ENCODE measurements at regions not wholly inside any gene's neighbourhood (a gene's known extent, or its start where the extent isn't known, plus 50 kb on each side); places are given as distances from the start of the nearest gene placed in this dataset.
A peak's percentile ranks its signal among the peaks of the same experiment; 100 is the strongest.

DNA sequence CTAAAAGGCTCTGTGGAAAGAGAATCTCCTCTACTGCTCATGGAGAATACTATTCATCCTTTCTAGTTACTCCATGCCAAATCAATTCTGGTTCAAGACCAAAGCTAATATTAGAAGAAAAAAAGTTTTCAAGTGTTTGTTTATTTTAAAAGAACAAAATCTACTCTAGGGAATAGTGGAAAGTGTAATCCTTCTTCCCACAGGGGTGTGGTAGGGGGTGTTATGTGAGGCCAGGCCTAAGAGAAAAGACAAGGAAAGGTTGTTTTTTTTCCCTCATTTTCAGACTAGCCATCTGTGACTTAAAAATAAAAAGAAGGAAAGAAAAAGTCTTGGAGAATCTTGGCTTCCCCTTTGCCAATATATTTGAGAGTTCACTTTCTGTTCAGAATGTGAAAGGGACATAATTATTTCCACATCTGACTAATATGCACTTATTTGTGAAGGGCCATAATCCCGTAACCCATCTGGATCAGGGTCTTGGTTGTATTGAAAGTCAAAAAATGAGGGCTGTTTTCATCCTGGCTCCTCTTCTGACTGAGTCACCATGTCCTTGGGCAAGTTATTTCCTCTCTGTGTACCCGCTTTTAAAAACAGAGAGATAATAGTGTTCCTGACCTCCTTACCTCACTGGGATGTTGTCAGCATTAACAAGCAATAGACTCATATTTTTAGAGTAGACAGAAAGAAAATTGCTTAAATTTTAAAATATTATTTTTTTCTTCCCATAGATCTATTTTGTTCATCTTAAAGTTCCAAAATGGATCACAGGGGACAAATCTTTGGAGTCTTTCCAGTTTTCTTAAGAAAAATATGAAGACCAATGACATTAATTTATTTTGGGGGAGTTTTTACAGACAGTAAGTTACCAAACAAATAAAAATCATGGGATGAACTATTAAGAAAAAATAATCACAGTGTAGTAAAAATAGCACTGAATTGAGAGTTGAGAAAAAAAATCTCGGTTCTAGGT lies 233.7 kb downstream of the IBTK start:
- DNase-seq (ENCODE audit: low spot score): no peak

DNA sequence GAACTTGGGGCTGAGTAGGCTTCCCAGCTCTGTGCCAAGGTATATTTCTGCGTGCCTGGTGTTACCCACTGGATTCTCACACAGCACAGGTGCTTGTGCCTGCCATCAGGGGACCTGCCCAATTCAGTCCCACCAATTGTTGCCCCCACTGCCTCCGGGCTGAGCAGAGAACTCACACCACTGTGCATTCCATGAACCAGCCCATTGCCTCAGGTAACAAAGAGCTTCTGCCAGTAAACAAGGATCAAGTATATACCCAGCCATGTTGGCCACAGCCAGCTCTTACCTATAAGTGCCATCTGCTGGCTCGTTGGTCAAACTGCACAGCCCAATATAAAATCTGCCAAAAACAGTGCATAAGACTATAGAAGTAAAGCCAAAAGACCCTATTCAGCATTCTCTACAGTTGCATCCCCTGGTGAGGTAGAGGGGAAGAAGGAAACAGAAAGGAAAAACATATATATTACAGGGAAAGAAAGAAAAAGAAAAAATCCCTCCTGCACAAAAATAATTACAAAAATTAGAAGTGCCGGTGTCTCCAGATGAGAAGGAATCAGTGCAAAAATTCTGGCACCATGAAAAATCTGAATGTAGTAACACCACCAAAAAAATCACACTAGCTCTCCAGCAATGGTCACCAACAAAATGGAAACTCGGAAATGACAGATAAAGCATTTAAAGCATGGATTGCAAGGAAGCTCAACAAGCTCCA lies 241.4 kb downstream of the IBTK start:
- DNase-seq (ENCODE audit: low spot score): no peak

DNA sequence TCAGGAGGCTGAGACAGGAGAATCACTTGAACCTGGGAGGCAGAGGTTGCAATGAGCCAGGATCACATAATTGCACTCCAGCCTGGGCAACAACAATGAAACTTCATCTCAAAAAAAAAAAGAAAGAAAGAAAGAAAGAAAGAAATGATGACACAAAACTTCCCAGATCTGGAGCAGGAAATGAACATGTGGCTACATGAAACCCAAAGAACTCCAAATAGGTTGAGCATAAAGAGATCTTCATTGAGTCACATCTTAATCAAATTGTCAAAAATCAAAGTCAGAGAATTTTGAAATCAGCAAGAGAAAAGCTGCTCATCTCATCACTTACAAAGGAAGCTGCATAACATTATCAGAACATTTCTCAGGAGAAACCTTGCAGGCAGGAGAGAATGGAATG lies 247.0 kb downstream of the IBTK start:
- DNase-seq (ENCODE audit: low spot score): no peak

DNA sequence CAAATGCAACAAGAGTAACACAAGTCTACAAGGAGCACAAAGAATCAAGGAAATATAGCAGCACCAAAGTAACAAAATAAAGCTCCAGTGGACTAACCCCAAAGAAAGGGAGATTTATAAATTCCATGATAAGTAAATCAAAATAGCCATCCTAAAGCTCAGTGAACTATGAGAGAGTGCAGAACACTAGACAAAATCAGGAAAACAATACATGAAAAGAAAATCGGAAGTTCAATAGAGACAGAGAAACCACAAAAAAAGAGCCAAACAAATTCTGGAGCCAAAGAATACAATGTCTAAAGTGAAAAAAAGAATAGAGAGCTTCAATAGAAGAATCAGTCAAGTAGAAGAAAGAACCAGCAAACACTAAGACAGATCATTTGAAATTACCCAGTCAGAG lies 247.3 kb upstream of the TENT5A start:
- no peak for DNase-seq (ENCODE audit: low spot score)

DNA sequence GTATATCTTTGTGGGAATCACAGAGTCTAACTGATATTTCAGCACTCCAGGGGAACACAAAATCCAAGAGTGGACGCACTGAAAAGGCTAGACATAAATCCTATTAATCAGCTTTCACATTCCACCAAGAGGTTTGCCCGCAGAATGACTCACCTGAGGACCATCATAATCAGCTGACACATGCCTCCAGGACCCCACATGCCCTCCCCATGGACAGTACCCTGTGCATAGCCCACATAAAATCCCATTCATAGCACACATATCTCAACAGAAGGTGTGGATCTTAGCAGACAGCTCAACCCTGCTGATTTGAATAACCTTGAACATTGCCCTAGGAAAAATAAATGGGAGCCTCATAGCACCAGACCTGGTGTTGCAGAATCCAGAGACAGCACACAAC lies 246.8 kb upstream of the TENT5A start:
- no peak for DNase-seq (ENCODE audit: low spot score)

DNA sequence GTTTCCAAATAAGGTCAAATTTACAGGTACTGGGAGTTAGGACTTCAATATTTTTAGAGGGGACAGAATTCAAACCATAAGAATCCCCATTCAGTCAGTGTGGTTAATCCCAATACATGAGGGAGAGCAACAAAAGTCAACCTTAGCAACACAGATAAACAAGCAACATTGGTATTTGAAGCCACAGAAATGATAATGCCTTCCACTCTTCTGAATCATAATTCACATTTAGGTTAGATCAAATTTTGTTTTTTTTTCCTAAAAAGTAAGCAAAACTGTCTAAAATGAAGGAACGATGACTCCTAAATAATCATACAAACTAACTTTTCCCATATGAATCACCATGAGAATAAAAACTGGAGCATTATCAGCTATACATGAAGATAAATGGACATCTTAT lies 246.0 kb upstream of the TENT5A start:
- DNase-seq (ENCODE audit: low spot score): no peak

DNA sequence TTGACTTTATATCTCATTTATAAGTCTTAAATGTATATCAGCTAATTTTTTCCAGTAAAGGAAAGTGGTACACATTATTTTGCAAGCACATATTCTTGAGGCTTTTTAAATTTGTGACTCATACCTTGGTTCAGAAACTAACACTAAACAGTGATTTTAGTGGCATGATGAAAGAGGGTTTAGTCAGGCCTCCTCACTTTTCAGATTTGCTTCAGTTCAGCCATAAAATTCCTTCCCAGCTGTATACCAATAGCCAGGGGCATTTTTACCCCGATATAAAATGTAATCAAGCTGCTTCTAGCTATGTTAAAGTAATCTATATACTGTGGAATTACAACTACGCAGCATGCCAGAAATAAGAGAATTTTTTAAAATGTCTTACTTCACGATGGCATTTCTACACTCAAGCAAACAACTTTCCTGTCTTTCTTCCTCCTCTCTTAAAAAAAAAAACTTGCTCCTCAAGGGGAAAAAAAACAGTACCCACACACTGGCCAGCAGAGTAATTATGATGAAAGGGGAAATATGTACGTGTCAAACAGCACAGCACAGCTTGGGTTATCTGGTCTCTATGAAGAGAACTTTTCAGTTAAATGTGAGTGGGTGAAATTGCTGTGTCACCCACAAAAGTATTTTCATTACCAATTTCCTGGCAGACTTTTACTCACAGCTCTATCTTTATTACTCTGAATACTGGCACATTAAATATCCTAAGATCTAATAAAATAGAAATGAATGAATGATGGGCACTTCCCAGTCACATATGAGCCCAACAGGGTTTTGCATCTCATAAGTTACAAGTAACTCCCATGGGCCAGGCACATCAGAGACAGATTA lies 244.8 kb upstream of the TENT5A start:
- no peak for DNase-seq (ENCODE audit: low spot score)

DNA sequence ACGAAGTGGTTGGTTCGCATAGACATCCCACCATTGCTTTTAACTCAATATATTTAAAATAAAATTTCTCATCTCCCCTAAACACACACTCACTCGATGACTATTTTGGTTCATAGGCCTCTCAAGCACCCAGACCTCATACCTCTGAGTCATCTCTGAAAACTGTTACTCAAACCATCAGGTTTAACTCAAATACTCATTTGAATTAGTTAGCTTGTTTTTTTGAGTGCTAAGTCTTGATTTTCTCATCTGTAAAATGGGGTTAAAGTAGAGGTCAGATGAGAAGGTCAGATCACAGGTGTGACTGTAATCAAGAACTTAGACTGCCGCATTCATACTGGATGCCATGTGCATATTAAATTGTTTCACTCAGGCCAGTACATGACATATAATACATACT lies 243.9 kb upstream of the TENT5A start:
- no peak for DNase-seq (ENCODE audit: low spot score)

DNA sequence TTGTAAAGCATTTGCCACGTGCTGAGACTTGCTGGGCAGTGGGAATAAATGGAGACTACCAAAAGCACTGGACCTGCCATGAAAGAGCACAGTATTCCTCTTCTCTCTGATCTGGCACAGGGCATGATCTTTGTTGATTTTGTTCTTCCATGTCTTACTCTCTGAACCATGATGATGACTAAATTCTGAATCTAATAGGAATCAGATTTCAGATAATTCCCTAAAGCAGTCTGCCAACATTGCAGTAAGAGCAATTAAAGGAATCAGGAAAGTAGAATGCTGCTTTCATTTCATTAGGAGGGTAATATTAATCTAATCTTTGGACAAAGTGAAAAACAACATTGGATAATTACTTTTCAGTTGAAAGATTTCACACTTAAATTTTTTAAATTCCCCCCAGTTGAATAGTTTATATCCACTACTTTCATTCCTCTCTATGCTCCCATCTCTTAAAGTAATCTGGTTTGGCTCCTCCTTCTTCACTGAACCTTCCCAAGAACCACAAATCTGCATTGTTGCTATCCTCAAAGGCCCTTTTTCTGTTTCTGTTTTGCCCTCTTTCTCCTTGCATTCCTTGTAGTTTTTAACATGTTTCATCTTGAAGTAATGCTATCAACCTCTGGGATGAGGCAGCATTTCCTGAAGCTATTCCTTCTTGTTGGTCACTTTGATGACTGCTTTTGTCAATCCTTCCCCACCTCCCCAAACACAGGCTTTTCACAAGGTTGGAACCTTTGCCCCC lies 243.2 kb upstream of the TENT5A start:
- no peak for DNase-seq (ENCODE audit: low spot score)

DNA sequence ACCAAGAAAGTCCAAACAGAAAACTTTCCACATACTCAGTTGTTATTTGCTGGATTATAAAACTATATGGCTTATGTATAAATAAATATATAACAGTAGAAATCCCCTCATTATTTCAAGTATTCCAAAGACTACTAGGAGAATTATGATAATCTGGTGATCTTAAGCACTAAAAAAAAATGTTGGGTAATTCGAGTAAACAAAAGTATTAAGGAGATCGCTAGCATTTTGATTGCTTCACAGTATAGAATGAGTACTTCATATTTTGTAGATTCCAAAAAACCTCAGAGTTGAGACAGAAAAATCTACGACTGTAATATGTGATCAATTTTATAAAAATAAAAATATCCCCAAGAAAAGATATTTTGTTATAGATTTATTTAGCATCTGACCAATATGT lies 236.4 kb upstream of the TENT5A start:
- DNase-seq (ENCODE audit: low spot score): no peak

DNA sequence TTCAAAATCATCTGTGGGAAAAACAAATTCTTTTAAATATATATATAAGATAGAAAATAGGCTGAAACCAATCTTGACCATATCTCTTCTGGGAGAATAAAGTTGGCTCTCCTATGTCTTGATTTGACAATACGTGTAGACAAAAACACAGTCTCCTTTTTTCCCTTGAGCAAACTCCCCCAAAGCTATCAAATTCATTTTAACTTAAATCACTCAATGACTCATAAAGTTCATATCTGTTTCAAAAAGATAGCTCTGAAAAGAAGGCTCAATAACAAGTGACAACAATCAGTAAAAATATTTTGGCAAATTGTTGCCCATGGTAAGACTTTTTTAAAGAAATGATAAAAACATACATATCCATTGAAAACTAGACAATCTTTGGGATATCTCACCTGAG lies 236.0 kb upstream of the TENT5A start:
- no peak for DNase-seq (ENCODE audit: low spot score)

DNA sequence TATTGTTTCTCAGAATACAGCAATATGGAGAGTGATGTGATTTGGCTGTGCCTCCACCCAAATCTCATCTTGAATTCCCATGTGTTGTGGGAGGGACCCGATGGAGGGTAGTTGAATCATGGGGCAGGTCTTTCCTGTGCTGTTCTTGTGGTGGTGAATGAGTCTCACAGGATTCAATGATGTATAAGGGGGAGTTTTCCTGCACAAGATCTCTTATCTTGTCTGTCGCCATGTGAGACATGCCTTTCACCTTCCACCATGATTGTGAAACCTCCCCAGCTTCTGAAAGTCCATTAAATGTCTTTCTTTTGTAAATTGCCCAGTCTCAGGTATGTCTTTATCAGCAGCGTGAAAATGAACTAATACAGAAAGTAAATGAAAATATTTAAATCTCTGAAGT lies 234.8 kb upstream of the TENT5A start:
- no peak for DNase-seq (ENCODE audit: low spot score)

DNA sequence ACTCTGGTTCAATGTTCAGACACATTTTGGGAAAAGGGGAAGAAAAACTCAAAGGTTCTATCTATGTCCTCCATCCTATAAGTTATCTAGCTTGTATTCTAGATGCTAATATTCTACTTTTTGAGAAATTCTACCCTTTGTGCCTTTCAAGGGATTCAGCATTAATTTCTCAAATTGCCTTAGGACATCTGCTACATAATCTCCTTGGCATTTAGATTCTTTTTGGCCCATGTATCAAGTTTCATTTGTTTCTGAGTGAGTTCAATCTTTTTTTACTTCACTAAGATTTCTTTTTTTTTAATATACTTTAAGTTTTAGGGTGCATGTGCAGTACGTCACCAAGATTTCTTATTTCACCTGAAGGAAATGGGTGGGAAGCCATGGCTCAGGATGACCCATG lies 232.7 kb upstream of the TENT5A start:
- no peak for DNase-seq (ENCODE audit: low spot score)

DNA sequence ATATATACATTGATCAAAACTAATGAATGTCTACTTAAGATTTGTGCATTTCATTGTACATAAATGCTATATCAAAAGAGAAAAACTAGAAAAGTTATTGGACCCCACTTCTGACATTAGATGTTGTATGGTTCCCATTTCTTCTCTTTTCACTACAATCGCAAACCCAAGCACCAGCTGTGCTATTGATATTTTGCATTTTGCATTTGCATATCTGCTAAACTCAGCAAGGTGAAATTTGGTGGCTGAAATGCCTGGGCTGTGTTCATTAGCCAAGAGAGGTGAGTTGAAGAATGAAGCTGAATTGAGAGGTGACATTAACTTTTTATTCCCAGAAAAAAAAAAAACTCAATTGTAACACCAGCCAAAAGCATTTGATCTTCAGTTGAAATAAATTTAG lies 232.1 kb upstream of the TENT5A start:
- DNase-seq (ENCODE audit: low spot score): no peak

DNA sequence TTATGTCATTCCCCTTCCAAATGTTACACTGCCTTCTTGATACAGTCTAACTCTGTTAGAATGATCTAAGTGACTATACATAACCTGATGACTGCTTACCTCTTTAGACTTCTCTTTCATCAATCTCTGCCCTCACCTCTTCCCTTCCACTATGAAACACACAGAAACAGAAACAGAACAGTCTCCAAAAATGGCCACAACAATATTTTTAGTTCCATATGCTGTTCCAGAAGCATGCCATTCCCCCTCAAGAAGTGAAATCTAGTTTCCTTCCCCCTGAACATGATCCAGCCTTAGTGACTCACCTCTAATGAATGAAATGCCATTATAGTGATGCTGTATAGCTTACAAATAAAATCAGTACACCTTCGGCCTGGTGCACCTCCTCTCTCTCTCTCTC lies 229.3 kb upstream of the TENT5A start:
- no peak for DNase-seq (ENCODE audit: low spot score)

DNA sequence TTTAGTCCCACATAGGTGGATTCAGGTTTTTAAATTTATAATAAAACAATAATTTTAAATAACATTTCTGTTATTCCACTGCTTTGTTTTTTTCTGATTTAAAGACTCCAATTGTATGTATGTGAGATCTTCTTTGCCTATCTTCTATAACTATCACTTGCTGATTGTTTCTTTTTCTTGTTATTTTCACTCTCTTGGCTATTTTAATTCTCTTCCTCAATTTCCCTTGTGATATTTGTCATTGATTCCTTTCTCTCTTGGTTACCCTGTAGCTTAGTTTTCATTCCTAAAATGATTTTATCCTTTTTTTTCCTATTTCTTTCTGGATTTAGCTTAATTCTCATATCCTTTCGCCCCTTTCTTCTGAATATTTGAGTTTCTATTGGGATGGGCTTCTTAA lies 227.3 kb upstream of the TENT5A start:
- no peak for DNase-seq (ENCODE audit: low spot score)

DNA sequence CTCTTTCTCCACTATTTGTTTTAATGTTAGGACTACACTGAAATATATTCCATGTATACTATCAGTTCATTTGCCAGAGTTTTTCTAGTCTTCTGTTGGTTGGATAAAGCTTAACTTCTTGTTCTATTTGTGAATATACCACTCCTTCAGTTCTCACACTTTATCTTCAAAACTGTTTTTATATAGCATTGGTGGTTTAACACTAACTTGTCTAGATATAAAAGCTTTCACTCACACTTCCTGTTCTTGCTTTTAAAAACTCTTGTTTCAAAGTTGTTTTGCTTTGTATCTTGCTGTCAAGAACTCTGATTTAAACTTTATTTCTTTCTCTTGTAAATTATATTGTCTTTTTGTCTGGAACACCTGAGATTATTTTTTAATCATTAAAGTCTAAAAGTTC lies 226.8 kb upstream of the TENT5A start:
- DNase-seq (ENCODE audit: low spot score): no peak

DNA sequence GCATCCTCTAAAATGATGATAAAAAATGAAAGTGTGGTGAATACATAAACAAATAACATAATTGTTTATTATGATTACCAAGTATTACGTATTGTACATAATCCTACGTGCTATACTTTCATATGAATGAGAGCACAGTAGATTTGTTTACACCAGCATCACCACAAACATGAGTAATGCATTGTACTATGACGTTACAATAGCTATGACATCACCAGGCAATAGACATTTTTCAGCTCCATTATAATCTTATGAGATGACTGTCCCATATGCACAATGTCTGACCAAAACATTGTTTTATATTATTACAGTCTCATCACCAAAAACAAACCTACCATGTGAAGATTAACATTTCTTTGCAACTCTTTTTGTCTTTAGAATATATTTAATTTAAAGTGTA lies 225.7 kb upstream of the TENT5A start:
- no peak for DNase-seq (ENCODE audit: low spot score)

DNA sequence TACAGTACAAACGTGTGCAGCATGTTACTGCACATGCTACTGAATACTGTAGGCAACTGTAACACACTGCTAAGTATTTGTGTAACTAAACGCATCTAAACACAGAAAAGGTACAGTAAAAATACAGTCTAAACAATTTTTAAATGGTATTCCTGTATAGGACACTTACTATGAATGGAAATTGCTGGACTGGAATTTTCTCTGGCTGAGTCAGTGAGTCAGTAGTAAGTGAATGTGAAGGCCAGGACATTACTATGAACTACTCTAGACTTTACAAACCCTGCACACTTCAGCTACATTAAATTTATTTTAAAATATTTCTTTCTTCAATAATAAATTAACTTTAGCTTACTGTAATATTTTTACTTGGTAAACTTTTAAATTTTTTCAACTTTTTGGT lies 225.0 kb upstream of the TENT5A start:
- DNase-seq (ENCODE audit: low spot score): no peak

DNA sequence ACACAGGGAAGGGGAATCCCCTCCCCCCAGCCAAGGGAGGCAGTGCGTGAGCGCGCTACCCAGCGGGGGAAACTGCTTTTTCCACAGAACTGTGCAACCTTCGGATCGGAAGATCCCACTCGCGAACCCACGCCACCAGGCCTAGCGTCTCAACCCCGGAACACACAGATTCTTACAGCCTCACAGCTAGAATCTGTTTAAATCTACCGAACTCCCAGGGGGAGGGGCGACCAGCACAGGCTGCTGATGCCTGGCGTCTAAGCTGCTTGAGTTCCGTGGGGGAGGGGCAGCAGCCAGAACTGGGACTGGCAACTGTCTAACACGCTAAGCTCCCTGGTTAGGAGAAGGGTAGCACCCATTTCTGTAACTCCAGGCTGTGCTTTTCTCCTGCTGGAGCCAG lies 217.3 kb upstream of the TENT5A start:
- DNase-seq (ENCODE audit: low spot score): peak; percentile 55

DNA sequence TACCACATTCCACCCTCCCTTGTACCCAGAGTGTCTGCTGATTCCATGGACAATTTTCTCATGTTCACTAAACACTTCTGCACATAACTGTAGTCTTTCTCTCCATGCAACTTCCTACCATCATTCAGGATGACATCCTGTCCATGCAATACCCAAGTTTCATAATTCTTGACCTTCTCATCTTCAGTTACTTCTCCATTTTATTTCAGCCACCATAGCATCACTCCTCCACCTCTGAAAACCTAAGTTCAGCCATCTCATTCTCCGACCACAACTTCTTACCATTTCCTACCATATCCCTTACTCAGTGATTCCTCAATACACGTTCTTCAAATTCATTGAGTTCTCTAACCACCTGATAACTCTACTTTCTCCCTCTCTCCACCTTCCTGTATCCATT lies 216.5 kb upstream of the TENT5A start:
- DNase-seq (ENCODE audit: low spot score): no peak

DNA sequence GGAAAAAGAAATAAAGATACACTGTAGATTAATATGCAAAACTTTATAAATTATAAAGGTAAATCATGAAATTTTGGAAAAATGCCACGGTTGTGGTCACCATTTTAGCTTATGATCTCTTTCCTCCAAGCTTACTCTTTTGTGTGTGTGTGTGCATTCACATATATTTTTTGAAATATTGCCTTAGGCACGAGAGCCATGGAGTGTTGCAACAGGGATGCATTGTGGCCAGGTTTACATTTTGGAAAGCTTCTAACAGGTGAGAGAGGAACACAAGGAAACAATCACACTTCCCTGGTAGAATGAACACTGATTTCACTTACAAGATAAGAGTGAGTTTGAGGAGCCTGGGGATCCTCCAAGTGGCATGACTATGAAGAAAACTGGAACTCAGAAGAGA lies 214.5 kb upstream of the TENT5A start:
- DNase-seq (ENCODE audit: low spot score): no peak
